T-helper 1 cell treated with Interleukin-12 subunit alpha and Interleukin-12 subunit beta and Interleukin-4 antibody, amounts not matched to agents 30 μg/mL and 1 μg/mL, for 36 hours (primary cell): ENCODE measurements at regions not wholly inside any gene's neighbourhood (a gene's known extent, or its start where the extent isn't known, plus 50 kb on each side); places are given as distances from the start of the nearest gene placed in this dataset.
"Not testable (repeated sequence)": the region's sequence is repeated elsewhere in the genome, so short reads cannot be mapped to it uniquely, and the experiment has no call there.

ENCODE experiments used
- H3K27ac Mint-ChIP-seq: one replicate; pipeline ENCODE4 v1.8.0; 2021; ENCODE audit warnings: mild to moderate bottlenecking, mixed read lengths
- H3K27me3 Mint-ChIP-seq: one replicate; pipeline ENCODE4 v1.8.0; 2021; ENCODE audit warnings: low read depth, mixed read lengths
- H3K36me3 Mint-ChIP-seq: one replicate; pipeline ENCODE4 v1.8.0; 2021; ENCODE audit warnings: low read depth, mixed read lengths
- H3K4me1 Mint-ChIP-seq: one replicate; pipeline ENCODE4 v1.8.0; 2021; ENCODE audit warnings: low read depth, mixed read lengths
- H3K4me3 Mint-ChIP-seq: one replicate; pipeline ENCODE4 v1.8.0; 2021; ENCODE audit warnings: mild to moderate bottlenecking, moderate library complexity, mixed read lengths
- H3K9me3 Mint-ChIP-seq: one replicate; pipeline ENCODE4 v1.8.0; 2021; ENCODE audit warnings: mixed read lengths

- peaks cover 13% of the 10 kb centered on the region for H3K9me3 Mint-ChIP-seq
- no peaks in the 10 kb centered on the region for H3K4me1 Mint-ChIP-seq
- no peaks in the 10 kb centered on the region for H3K36me3 Mint-ChIP-seq
- H3K27ac Mint-ChIP-seq: no peak overlapping the region
- no peaks in the 10 kb centered on the region for H3K27me3 Mint-ChIP-seq
- H3K4me3 Mint-ChIP-seq: no peak overlapping the region
Observed at GRCh38 chr2:194443926-194444325, 1213.1 kb upstream of the SLC39A10 start.

- Mint-ChIP-seq H3K36me3 (no peaks in the 10 kb centered on the region), H3K9me3 (no peaks in the 10 kb centered on the region), H3K27me3 (no peaks in the 10 kb centered on the region), H3K4me3 (no peak overlapping the region), H3K27ac (no peak overlapping the region), H3K4me1 (no peaks in the 10 kb centered on the region)
Observed at GRCh38 chr2:194424683-194425209, 1232.3 kb upstream of the SLC39A10 start.

GRCh38 chr2:194411221-194411620 lies 1245.8 kb upstream of the SLC39A10 start:
- Mint-ChIP-seq H3K4me1 (no peaks in the 10 kb centered on the region), H3K27me3 (no peaks in the 10 kb centered on the region), H3K36me3 (no peaks in the 10 kb centered on the region), H3K9me3 (no peaks in the 10 kb centered on the region), H3K27ac (no peak overlapping the region), H3K4me3 (no peak overlapping the region)

- peaks cover 3% of the 10 kb centered on the region for H3K9me3 Mint-ChIP-seq
- H3K27me3 Mint-ChIP-seq: no peaks in the 10 kb centered on the region
- no peaks in the 10 kb centered on the region for H3K36me3 Mint-ChIP-seq
- no peaks in the 10 kb centered on the region for H3K4me1 Mint-ChIP-seq
- no peak overlapping the region for H3K4me3 Mint-ChIP-seq
- H3K27ac Mint-ChIP-seq: no peak overlapping the region
Observed at GRCh38 chr2:194395818-194396217, 1261.2 kb upstream of the SLC39A10 start.

- Mint-ChIP-seq H3K36me3 (no peaks in the 10 kb centered on the region), H3K9me3 (peaks cover 24% of the 10 kb centered on the region), H3K4me1 (no peaks in the 10 kb centered on the region), H3K4me3 (no peak overlapping the region), H3K27ac (no peak overlapping the region), H3K27me3 (no peaks in the 10 kb centered on the region)
Observed at GRCh38 chr2:194385376-194385775, 1271.7 kb upstream of the SLC39A10 start.

GRCh38 chr2:194383401-194383800 lies 1273.6 kb upstream of the SLC39A10 start:
- Mint-ChIP-seq H3K4me3 (no peak overlapping the region), H3K36me3 (no peaks in the 10 kb centered on the region), H3K9me3 (peaks cover 27% of the 10 kb centered on the region), H3K27ac (no peak overlapping the region), H3K4me1 (no peaks in the 10 kb centered on the region), H3K27me3 (no peaks in the 10 kb centered on the region)

GRCh38 chr2:194382221-194382620 lies 1274.8 kb upstream of the SLC39A10 start:
- Mint-ChIP-seq H3K9me3 (peaks cover 27% of the 10 kb centered on the region), H3K4me1 (no peaks in the 10 kb centered on the region), H3K4me3 (no peak overlapping the region), H3K27ac (no peak overlapping the region), H3K27me3 (no peaks in the 10 kb centered on the region), H3K36me3 (no peaks in the 10 kb centered on the region)

- Mint-ChIP-seq H3K27me3 (no peaks in the 10 kb centered on the region), H3K9me3 (peaks cover 27% of the 10 kb centered on the region), H3K27ac (no peak overlapping the region), H3K4me3 (no peak overlapping the region), H3K4me1 (no peaks in the 10 kb centered on the region), H3K36me3 (no peaks in the 10 kb centered on the region)
Observed at GRCh38 chr2:194380011-194380410, 1277.0 kb upstream of the SLC39A10 start.

- H3K36me3 Mint-ChIP-seq, H3K4me3 Mint-ChIP-seq, H3K4me1 Mint-ChIP-seq, H3K9me3 Mint-ChIP-seq, H3K27ac Mint-ChIP-seq, H3K27me3 Mint-ChIP-seq: not testable (repeated sequence)
Observed at GRCh38 chr2:194367390-194367789, 1289.6 kb upstream of the SLC39A10 start.

- H3K36me3 Mint-ChIP-seq: no peaks in the 10 kb centered on the region
- no peaks in the 10 kb centered on the region for H3K9me3 Mint-ChIP-seq
- H3K27me3 Mint-ChIP-seq: no peaks in the 10 kb centered on the region
- no peak overlapping the region for H3K4me3 Mint-ChIP-seq
- H3K4me1 Mint-ChIP-seq: no peaks in the 10 kb centered on the region
- no peak overlapping the region for H3K27ac Mint-ChIP-seq
Observed at GRCh38 chr2:194363878-194364277, 1293.1 kb upstream of the SLC39A10 start.

GRCh38 chr2:194363295-194363694 lies 1293.7 kb upstream of the SLC39A10 start:
- no peak overlapping the region for H3K4me3 Mint-ChIP-seq
- no peaks in the 10 kb centered on the region for H3K9me3 Mint-ChIP-seq
- H3K4me1 Mint-ChIP-seq: no peaks in the 10 kb centered on the region
- no peak overlapping the region for H3K27ac Mint-ChIP-seq
- no peaks in the 10 kb centered on the region for H3K27me3 Mint-ChIP-seq
- H3K36me3 Mint-ChIP-seq: no peaks in the 10 kb centered on the region

- Mint-ChIP-seq H3K27me3 (no peaks in the 10 kb centered on the region), H3K27ac (no peak overlapping the region)
Observed at GRCh38 chr2:194352505-194352904, 1304.5 kb upstream of the SLC39A10 start.

GRCh38 chr2:194346193-194346592 lies 1310.8 kb upstream of the SLC39A10 start:
- Mint-ChIP-seq H3K36me3 (no peaks in the 10 kb centered on the region), H3K27ac (no peak overlapping the region), H3K9me3 (no peaks in the 10 kb centered on the region), H3K4me3 (no peak overlapping the region), H3K27me3 (no peaks in the 10 kb centered on the region), H3K4me1 (no peaks in the 10 kb centered on the region)

More at GRCh38 chr2:194352505-194352904, 1304.5 kb upstream of the SLC39A10 start:
- Mint-ChIP-seq H3K4me1 (no peaks in the 10 kb centered on the region), H3K4me3 (no peak overlapping the region), H3K9me3 (no peaks in the 10 kb centered on the region), H3K36me3 (no peaks in the 10 kb centered on the region)

- Mint-ChIP-seq H3K4me1 (no peaks in the 10 kb centered on the region), H3K4me3 (no peak overlapping the region), H3K27ac (no peak overlapping the region), H3K36me3 (no peaks in the 10 kb centered on the region), H3K27me3 (no peaks in the 10 kb centered on the region), H3K9me3 (no peaks in the 10 kb centered on the region)
Observed at GRCh38 chr2:194345347-194345746, 1311.7 kb upstream of the SLC39A10 start.

GRCh38 chr2:194343167-194343566 lies 1313.9 kb upstream of the SLC39A10 start:
- H3K9me3 Mint-ChIP-seq: no peaks in the 10 kb centered on the region
- no peak overlapping the region for H3K4me3 Mint-ChIP-seq
- no peaks in the 10 kb centered on the region for H3K4me1 Mint-ChIP-seq
- no peaks in the 10 kb centered on the region for H3K27me3 Mint-ChIP-seq
- no peaks in the 10 kb centered on the region for H3K36me3 Mint-ChIP-seq
- no peak overlapping the region for H3K27ac Mint-ChIP-seq
